Subcutaneous abdominal adipose tissue (tissue), 5 donors: ENCODE measurements at regions not wholly inside any gene's neighbourhood (a gene's known extent, or its start where the extent isn't known, plus 50 kb on each side); places are given as distances from the start of the nearest gene placed in this dataset.

ENCODE experiments used
- H3K27ac ChIP-seq: one replicate; pipeline ENCODE4 v1.7.0; 2013; ENCODE audit warnings: low read depth, mild to moderate bottlenecking, inconsistent platforms, low read length, moderate library complexity
- H3K27me3 ChIP-seq, 5 donors: one replicate each; pipeline ENCODE4 v1.7.0; 2013; ENCODE audit warnings: low read length in 5 of 5, inconsistent platforms in 1 of 5; ENCODE audit not compliant: control insufficient read depth in 5 of 5, insufficient read depth in 4 of 5
- H3K36me3 ChIP-seq, 5 donors: one replicate each; pipeline ENCODE4 v1.7.0; 2013; ENCODE audit warnings: low read length in 5 of 5; ENCODE audit not compliant: control insufficient read depth in 5 of 5, insufficient read depth in 5 of 5
- H3K4me1 ChIP-seq, 5 donors: one replicate each; pipeline ENCODE4 v1.7.0; 2013; ENCODE audit warnings: low read length in 5 of 5, mild to moderate bottlenecking in 3 of 5, moderate library complexity in 1 of 5; ENCODE audit not compliant: control insufficient read depth in 5 of 5, insufficient read depth in 5 of 5
- H3K4me3 ChIP-seq, 5 donors: one replicate each; pipeline ENCODE4 v1.7.0; 2013; ENCODE audit warnings: low read length in 5 of 5, low read depth in 1 of 5
- H3K9ac ChIP-seq, 5 donors: one replicate each; pipeline ENCODE4 v1.7.0; 2013; ENCODE audit warnings: low read length in 5 of 5, mild to moderate bottlenecking in 4 of 5, moderate library complexity in 3 of 5
- H3K9me3 ChIP-seq, 5 donors: one replicate each; pipeline ENCODE4 v1.7.0; 2013; ENCODE audit warnings: low read length in 5 of 5; ENCODE audit not compliant: control insufficient read depth in 5 of 5
- donor health status: healthy.
- donor health status: healthy.
- donor health status: healthy.
- donor health status: healthy.
- donor health status: healthy.

DNA sequence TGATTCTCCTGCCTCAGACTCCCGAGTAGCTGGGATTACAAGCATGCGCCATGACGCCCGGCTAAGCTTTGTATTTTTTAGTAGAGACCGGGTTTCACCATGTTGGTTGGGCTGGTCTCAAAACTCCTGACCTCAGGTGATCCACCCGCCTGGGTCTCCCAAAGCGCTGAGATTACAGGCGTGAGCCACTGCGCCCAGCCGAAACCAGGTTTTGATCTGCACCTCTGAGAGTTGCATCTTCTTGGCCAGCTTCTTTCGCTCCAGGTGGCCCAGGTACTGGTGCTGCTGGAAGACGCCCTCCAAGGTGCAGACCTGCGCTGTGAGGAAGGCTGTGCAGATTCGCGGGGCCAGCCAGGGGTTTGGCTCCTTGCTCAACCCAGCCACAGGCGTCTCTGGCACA is 275.4 kb upstream of the LRRC3B start:
- H3K27me3 ChIP-seq = no peaks in the 10 kb centered on the region
- no peak overlapping the region for H3K27ac ChIP-seq
- no peaks in the 10 kb centered on the region for H3K4me1 ChIP-seq
- no peaks in the 10 kb centered on the region for H3K36me3 ChIP-seq
- H3K4me3 ChIP-seq = no peak overlapping the region
- H3K9me3 ChIP-seq = peaks cover 0 to 17% (median 7%) of the 10 kb centered on the region in 5 donors
- H3K9ac ChIP-seq = no peak overlapping the region

DNA sequence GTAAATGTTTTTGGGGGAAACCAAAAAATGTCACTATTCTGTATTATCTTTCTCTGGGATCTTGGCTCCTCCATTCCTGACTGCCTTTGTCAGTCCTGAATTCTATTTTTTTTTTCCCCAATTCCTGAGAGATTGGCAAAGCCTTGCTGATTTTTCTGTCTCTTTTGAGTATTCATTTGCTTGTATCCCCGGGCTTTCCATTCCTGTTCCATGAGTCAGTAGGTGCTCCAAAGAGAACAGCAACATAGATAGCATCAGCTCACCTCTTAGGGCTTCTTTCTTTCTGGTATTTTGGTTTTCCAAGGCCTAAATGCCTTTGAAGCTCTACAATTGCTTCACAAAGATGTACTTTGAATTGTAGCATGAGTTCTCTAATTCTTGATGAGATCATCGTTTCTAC is 271.7 kb upstream of the LRRC3B start:
- no peak overlapping the region for H3K27ac ChIP-seq
- H3K4me3 ChIP-seq = no peak overlapping the region
- no peak overlapping the region for H3K9ac ChIP-seq
- peaks cover 0 to 4% (median 0%) of the 10 kb centered on the region in 5 donors for H3K4me1 ChIP-seq
- no peaks in the 10 kb centered on the region for H3K36me3 ChIP-seq
- H3K9me3 ChIP-seq = peaks cover 0 to 12% (median 7%) of the 10 kb centered on the region in 5 donors
- no peaks in the 10 kb centered on the region for H3K27me3 ChIP-seq

DNA sequence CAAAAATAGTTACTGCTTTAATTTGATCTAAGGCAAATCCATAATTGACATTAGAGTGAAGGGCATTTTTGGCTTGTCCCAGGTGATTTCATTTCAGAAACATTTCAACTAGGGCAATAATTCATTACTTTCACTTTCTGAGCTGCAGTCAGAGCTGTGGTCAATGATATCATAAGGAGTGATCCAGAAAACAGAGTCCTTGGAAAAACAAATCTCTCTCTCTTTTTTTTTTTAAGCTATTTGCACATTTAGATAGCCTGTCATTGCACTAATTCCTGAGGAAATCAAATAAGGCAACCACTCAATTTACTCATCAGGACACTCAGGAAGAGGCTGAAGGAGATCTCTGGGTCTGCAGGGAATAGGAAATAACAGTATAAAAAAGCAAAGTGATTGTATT is 269.5 kb upstream of the LRRC3B start:
- peaks cover 0 to 8% (median 4%) of the 10 kb centered on the region in 5 donors for H3K9me3 ChIP-seq
- no peaks in the 10 kb centered on the region for H3K36me3 ChIP-seq
- no peaks in the 10 kb centered on the region for H3K27me3 ChIP-seq
- H3K27ac ChIP-seq = no peak overlapping the region
- H3K9ac ChIP-seq = no peak overlapping the region
- H3K4me3 ChIP-seq = no peak overlapping the region
- peaks cover 0 to 4% (median 0%) of the 10 kb centered on the region in 5 donors for H3K4me1 ChIP-seq

DNA sequence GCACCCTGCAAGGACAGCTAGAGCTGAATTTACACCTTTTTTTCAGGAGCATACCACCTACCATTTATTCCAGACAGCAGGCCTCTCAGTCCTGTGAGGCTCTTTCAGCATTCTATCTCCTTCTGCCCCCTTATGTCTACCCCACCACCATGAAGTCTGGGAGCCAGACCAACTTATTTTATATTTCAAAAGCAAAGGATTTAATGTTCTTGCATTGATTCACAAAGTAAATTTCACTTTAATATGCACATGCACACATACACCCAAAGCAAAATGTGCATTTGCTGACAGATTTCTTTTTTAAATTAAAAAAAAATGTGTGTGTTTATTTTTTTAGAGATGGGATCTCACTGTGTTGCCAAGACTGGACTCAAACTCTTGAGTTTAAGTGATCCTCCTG is 264.2 kb upstream of the LRRC3B start:
- Histone ChIP-seq H3K4me3 (no peak overlapping the region), H3K9ac (no peak overlapping the region), H3K27ac (no peak overlapping the region), H3K4me1 (peaks cover 0 to 1% (median 0%) of the 10 kb centered on the region in 5 donors), H3K9me3 (peaks cover 0 to 3% (median 0%) of the 10 kb centered on the region in 5 donors), H3K27me3 (no peaks in the 10 kb centered on the region), H3K36me3 (no peaks in the 10 kb centered on the region)

DNA sequence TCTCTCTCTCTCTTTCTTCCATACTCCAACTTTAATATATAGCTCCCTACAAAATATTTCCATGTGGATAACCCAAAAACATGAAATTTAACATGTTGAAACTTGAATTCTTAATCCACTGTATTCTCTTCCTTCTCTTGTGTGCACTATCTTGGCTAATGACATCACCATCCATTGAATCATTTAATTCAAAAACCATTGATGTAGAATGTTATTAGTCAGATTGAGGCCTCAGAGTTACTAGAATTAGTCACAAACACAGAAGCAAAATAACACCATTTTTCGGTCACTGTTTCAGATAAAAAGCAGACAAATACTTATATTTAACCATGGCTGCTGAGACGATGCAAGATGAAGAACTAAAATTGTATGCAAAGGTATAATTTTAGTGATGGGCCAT is 256.9 kb upstream of the LRRC3B start:
- Histone ChIP-seq H3K27me3 (no peaks in the 10 kb centered on the region), H3K4me3 (no peak overlapping the region), H3K36me3 (no peaks in the 10 kb centered on the region), H3K27ac (no peak overlapping the region), H3K9me3 (peaks cover 0 to 3% (median 0%) of the 10 kb centered on the region in 5 donors), H3K9ac (no peak overlapping the region), H3K4me1 (no peaks in the 10 kb centered on the region)

DNA sequence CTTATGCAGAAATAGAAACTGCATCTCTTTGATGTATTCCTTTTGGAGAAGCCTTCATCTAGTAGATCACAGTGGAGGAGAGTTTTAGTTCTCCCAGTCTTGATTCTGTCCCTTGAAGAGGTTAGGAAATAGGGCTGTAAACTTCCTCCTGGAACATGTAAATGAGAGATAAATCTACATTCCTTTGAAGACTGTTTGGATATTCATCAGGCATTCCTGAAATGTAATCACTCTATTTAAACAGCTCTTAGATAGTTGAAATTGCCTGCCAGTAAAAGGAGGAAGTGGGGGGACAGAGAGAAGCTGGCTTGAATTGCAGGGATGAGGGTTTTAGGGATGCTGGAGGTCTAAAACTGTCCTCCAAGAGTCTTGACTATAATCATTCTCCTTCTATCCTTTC is 254.3 kb upstream of the LRRC3B start:
- Histone ChIP-seq H3K9me3 (no peaks in the 10 kb centered on the region), H3K4me1 (no peaks in the 10 kb centered on the region), H3K4me3 (no peak overlapping the region), H3K9ac (no peak overlapping the region), H3K36me3 (no peaks in the 10 kb centered on the region), H3K27me3 (no peaks in the 10 kb centered on the region), H3K27ac (no peak overlapping the region)

DNA sequence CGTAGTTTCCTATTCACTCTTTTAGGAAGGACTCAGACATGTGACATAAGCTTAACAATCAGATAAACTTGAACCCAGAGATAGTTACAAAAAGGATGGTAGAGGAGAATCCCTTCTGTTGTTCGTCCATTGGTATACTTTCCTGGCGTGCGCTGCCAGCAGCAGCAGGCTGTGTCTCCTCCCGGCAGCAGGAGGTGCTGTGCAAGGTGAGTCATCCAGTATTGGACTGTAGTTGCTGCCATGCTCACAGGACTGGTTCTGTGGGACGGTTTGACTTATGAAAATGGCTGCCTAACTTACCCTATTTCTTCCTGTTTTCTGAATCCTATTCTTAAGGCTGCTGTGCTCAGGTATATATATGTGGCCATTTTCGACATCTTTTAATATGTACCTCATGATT is 253.4 kb upstream of the LRRC3B start:
- Histone ChIP-seq H3K27me3 (no peaks in the 10 kb centered on the region), H3K9ac (no peak overlapping the region), H3K4me1 (no peaks in the 10 kb centered on the region), H3K27ac (no peak overlapping the region), H3K4me3 (no peak overlapping the region), H3K36me3 (no peaks in the 10 kb centered on the region), H3K9me3 (no peaks in the 10 kb centered on the region)

DNA sequence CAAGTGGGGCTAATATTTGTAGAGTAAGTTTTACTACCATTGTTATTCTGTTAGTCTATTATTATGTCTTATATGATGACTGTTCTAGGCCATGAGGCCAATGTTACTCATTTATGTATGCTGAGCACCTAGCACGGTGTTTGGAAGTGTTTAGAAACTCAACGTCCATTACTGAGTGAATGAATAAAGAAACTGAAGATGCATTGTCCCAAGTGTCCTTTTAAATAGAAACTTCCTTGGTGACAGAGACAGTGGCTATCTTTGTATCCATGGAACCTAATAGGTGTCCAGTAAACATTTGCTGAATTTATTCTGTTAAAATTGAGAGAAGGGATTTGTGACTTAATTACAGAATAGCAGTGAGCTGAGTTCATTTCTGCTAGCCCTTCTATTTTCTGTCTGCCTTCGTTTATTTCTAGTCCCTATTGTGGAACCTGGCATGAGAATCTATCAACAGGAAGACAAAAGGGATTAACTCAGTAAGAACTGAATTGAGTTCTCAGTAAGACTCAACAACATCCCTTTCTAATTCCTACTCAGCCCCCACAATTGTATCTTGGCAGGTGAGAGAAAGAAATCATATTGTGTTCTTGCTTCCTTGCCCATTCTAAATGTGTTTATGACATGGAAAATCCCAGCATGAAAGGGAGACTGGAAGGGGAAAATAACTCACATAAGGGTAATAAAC is 246.6 kb upstream of the LRRC3B start:
- Histone ChIP-seq H3K27ac (no peak overlapping the region), H3K4me3 (no peak overlapping the region), H3K27me3 (no peaks in the 10 kb centered on the region), H3K9ac (no peak overlapping the region), H3K36me3 (no peaks in the 10 kb centered on the region), H3K9me3 (no peaks in the 10 kb centered on the region), H3K4me1 (no peaks in the 10 kb centered on the region)

DNA sequence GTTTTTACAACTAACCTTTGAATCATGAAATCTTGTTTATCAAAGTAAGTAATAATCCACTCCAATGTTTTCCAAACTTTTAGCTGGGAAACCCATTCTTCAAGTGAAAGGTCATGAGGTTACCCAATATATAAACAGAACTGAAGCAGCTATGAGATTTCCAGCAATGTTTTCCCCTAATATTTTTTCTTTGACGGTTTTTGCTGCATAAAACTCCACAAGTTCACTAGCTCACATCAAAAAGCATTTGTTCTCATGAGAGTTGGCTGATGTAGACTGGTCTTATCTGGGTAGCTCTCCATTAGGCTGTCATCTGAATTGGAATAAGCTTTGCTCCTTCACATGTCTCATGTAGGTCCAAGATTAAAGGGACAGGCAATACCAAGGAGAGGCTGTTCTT is 241.2 kb upstream of the LRRC3B start:
- Histone ChIP-seq H3K4me1 (no peaks in the 10 kb centered on the region), H3K9ac (no peak overlapping the region), H3K27ac (no peak overlapping the region), H3K27me3 (no peaks in the 10 kb centered on the region), H3K4me3 (no peak overlapping the region), H3K9me3 (no peaks in the 10 kb centered on the region), H3K36me3 (no peaks in the 10 kb centered on the region)

DNA sequence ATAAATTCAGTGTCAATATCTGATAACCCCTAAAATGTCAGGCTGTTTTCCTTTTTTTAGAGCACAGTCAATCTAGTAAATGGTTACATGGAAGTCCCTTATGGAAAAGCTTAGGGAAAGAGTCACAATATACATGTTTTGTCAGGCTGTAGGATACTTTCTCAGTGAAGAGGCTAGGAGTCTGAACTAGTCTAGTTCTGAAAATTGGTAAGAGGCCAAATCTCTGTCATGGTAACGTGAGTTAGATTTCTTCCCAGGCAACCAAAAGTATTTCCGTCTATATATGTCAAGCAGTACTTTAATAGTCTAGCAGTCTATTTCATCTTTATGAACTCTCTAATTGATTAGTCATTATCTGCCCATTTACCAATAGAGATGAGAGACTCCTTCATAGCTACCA is 215.9 kb upstream of the LRRC3B start:
- Histone ChIP-seq H3K4me1 (no peaks in the 10 kb centered on the region), H3K36me3 (no peaks in the 10 kb centered on the region)

More for the DNA sequence above, 215.9 kb upstream of the LRRC3B start:
- peaks cover 0 to 2% (median 0%) of the 10 kb centered on the region in 5 donors for H3K9me3 ChIP-seq
- no peak overlapping the region for H3K9ac ChIP-seq
- no peaks in the 10 kb centered on the region for H3K27me3 ChIP-seq
- H3K4me3 ChIP-seq = no peak overlapping the region
- H3K27ac ChIP-seq = no peak overlapping the region
